Jurkat, Clone E6-1 (cell line): ENCODE measurements at regions not wholly inside any gene's neighbourhood (a gene's known extent, or its start where the extent isn't known, plus 50 kb on each side); places are given as distances from the start of the nearest gene placed in this dataset.

ENCODE experiments used
- DNase-seq: peaks from one replicate; pipeline ENCODE4 v3.0.0-alpha.2; 2011; ENCODE audit warnings: low read depth, low spot score
- H3K4me3 ChIP-seq: 2 replicates; pipeline ENCODE4 v1.5.1; 2011; ENCODE audit warnings: mild to moderate bottlenecking, low read length, control low read depth, moderate library complexity

GRCh38 chr5:14976486-14976885 is 104.9 kb upstream of the ANKH start:
- DNase-seq, result no peak
- no peak overlapping the region for H3K4me3 ChIP-seq

GRCh38 chr5:14971873-14972272 is 100.3 kb upstream of the ANKH start:
- DNase-seq, result peak; percentile 9
- no peak overlapping the region for H3K4me3 ChIP-seq

GRCh38 chr5:14968796-14969195 is 97.2 kb upstream of the ANKH start:
- no peak overlapping the region for H3K4me3 ChIP-seq
- DNase-seq, result no peak

GRCh38 chr5:14967166-14967565 is 95.6 kb upstream of the ANKH start:
- DNase-seq, result no peak
- H3K4me3 ChIP-seq, result no peak overlapping the region

GRCh38 chr5:14965815-14966214 is 94.2 kb upstream of the ANKH start:
- no peak overlapping the region for H3K4me3 ChIP-seq
- DNase-seq, result no peak

GRCh38 chr5:14962604-14963003 is 91.0 kb upstream of the ANKH start:
- H3K4me3 ChIP-seq, result no peak overlapping the region
- no peak for DNase-seq

GRCh38 chr5:14960120-14960462 is 88.5 kb upstream of the ANKH start:
- no peak overlapping the region for H3K4me3 ChIP-seq
- DNase-seq, result no peak

- no peak overlapping the region for H3K4me3 ChIP-seq
- no peak for DNase-seq
Observed at GRCh38 chr5:14959399-14960119, 88.0 kb upstream of the ANKH start.

GRCh38 chr5:14958188-14958587 is 86.6 kb upstream of the ANKH start:
- DNase-seq, result no peak
- H3K4me3 ChIP-seq, result no peak overlapping the region

- no peak for DNase-seq
- no peak overlapping the region for H3K4me3 ChIP-seq
Observed at GRCh38 chr5:14956423-14957046, 85.0 kb upstream of the ANKH start.

- DNase-seq, result no peak
- no peak overlapping the region for H3K4me3 ChIP-seq
Observed at GRCh38 chr5:14954616-14955343, 83.2 kb upstream of the ANKH start.

- DNase-seq, result no peak
- no peak overlapping the region for H3K4me3 ChIP-seq
Observed at GRCh38 chr5:14954216-14954615, 82.6 kb upstream of the ANKH start.

- H3K4me3 ChIP-seq, result no peak overlapping the region
- no peak for DNase-seq
Observed at GRCh38 chr5:14953075-14953607, 81.6 kb upstream of the ANKH start.

- H3K4me3 ChIP-seq, result no peak overlapping the region
- DNase-seq, result no peak
Observed at GRCh38 chr5:14948383-14948782, 76.8 kb upstream of the ANKH start.

GRCh38 chr5:14946815-14947620 is 75.4 kb upstream of the ANKH start:
- peak; percentile 46 for DNase-seq
- H3K4me3 ChIP-seq, result no peak overlapping the region

- DNase-seq, result no peak
- no peak overlapping the region for H3K4me3 ChIP-seq
Observed at GRCh38 chr5:14945450-14945849, 73.9 kb upstream of the ANKH start.

- no peak for DNase-seq
Observed at GRCh38 chr5:14944996-14945395, 73.4 kb upstream of the ANKH start.

GRCh38 chr5:14944350-14944739 is 72.8 kb upstream of the ANKH start:
- no peak overlapping the region for H3K4me3 ChIP-seq

More at GRCh38 chr5:14944996-14945395, 73.4 kb upstream of the ANKH start:
- no peak overlapping the region for H3K4me3 ChIP-seq

GRCh38 chr5:14942212-14942611 is 70.6 kb upstream of the ANKH start:
- no peak for DNase-seq
- no peak overlapping the region for H3K4me3 ChIP-seq

More at GRCh38 chr5:14944350-14944739, 72.8 kb upstream of the ANKH start:
- DNase-seq, result no peak
